Liver (tissue), 8 donors: ENCODE measurements at regions not wholly inside any gene's neighbourhood (a gene's known extent, or its start where the extent isn't known, plus 50 kb on each side); places are given as distances from the start of the nearest gene placed in this dataset.

Experiments used
- DNase-seq: peaks from one replicate; pipeline ENCODE4 v3.0.0-alpha.2; 2017; ENCODE audit warnings: low spot score
- H3K27ac ChIP-seq, 2 donors: one replicate each; pipeline ENCODE4 v1.7.0; 2013; ENCODE audit warnings: inconsistent platforms in 2 of 2, low read length in 2 of 2, control low read depth in 1 of 2, low read depth in 1 of 2, mild to moderate bottlenecking in 1 of 2
- H3K27me3 ChIP-seq, 4 donors: one replicate each; pipeline versions ENCODE4 v1.6.1 to v1.7.0; 2013; ENCODE audit warnings: low read length in 3 of 4, inconsistent platforms in 1 of 4, mild to moderate bottlenecking in 1 of 4, moderate library complexity in 1 of 4; ENCODE audit not compliant: control insufficient read depth in 4 of 4, insufficient read depth in 4 of 4
- H3K36me3 ChIP-seq, 4 donors: one replicate each; pipeline versions ENCODE4 v1.6.1 to v1.7.0; 2013; ENCODE audit warnings: low read length in 3 of 4, mild to moderate bottlenecking in 3 of 4, low read depth in 1 of 4, moderate library complexity in 1 of 4; ENCODE audit not compliant: control insufficient read depth in 4 of 4, insufficient read depth in 3 of 4
- H3K4me1 ChIP-seq, 4 donors: one replicate each; pipeline versions ENCODE4 v1.6.1 to v1.7.0; 2013; ENCODE audit warnings: low read length in 3 of 4, mild to moderate bottlenecking in 3 of 4, moderate library complexity in 1 of 4; ENCODE audit not compliant: control insufficient read depth in 4 of 4, insufficient read depth in 4 of 4
- H3K4me3 ChIP-seq, 3 donors: one replicate each; pipeline versions ENCODE4 v1.6.1 to v1.7.0; 2013; ENCODE audit warnings: low read length in 3 of 3, control low read depth in 1 of 3, low read depth in 1 of 3, mild to moderate bottlenecking in 1 of 3
- H3K9ac ChIP-seq, 2 donors: one replicate each; pipeline ENCODE4 v1.7.0; 2013; ENCODE audit warnings: low read length in 2 of 2, mild to moderate bottlenecking in 2 of 2, moderate library complexity in 2 of 2, control low read depth in 1 of 2, low read depth in 1 of 2
- H3K9me3 ChIP-seq, 4 donors: one replicate each; pipeline versions ENCODE4 v1.6.1 to v1.7.0; 2013; ENCODE audit warnings: low read length in 3 of 4; ENCODE audit not compliant: control insufficient read depth in 4 of 4
- ATF3 ChIP-seq: IDR thresholded peaks from 2 replicates; pipeline ENCODE4 v1.6.1; 2016; ENCODE audit warnings: antibody characterized with exemption
- EGR1 ChIP-seq, 2 donors: IDR thresholded peaks; 2 replicates each; pipeline ENCODE4 v1.6.1; 2016 to 2018; ENCODE audit warnings: antibody characterized with exemption in 2 of 2, low read depth in 2 of 2
- FOXA1 ChIP-seq: IDR thresholded peaks from 2 replicates; pipeline ENCODE4 v1.6.1; 2016; ENCODE audit warnings: antibody characterized with exemption
- FOXA2 ChIP-seq: IDR thresholded peaks from 2 replicates; pipeline ENCODE4 v1.6.1; 2016; ENCODE audit warnings: antibody characterized with exemption
- GABPA ChIP-seq, 2 donors: IDR thresholded peaks in 1 of 2; conservative IDR thresholded peaks in 1 of 2; 2 replicates each; pipeline ENCODE4 v1.6.1; 2016; ENCODE audit warnings: antibody characterized with exemption in 2 of 2, mild to moderate bottlenecking in 1 of 2, moderate library complexity in 1 of 2
- HNF4A ChIP-seq, 2 donors: conservative IDR thresholded peaks; 2 replicates each; pipeline ENCODE4 v1.6.1; 2016; ENCODE audit warnings: antibody characterized with exemption in 2 of 2, mild to moderate bottlenecking in 2 of 2
- HNF4G ChIP-seq: IDR thresholded peaks from 2 replicates; pipeline ENCODE4 v1.6.1; 2016; ENCODE audit warnings: antibody characterized with exemption
- JUND ChIP-seq, 2 donors: IDR thresholded peaks; 2 replicates each; pipeline ENCODE4 v1.6.1; 2016; ENCODE audit warnings: antibody characterized with exemption in 2 of 2
- MAX ChIP-seq: IDR thresholded peaks from 2 replicates; pipeline ENCODE4 v1.6.1; 2016; ENCODE audit warnings: antibody characterized with exemption
- NR2F2 ChIP-seq: IDR thresholded peaks from 2 replicates; pipeline ENCODE4 v1.6.1; 2016; ENCODE audit warnings: antibody characterized with exemption
- RAD21 ChIP-seq, 2 donors: IDR thresholded peaks; 2 replicates each; pipeline ENCODE4 v1.6.1; 2016; ENCODE audit warnings: antibody characterized with exemption in 2 of 2, mild to moderate bottlenecking in 2 of 2
- RXRA ChIP-seq, 2 donors: IDR thresholded peaks; 2 replicates each; pipeline ENCODE4 v1.6.1; 2017 to 2018; ENCODE audit warnings: antibody characterized with exemption in 2 of 2, mild to moderate bottlenecking in 1 of 2
- SP1 ChIP-seq: IDR thresholded peaks from 2 replicates; pipeline ENCODE4 v1.6.1; 2018; ENCODE audit warnings: antibody characterized with exemption, mild to moderate bottlenecking
- TAF1 ChIP-seq: conservative IDR thresholded peaks from 2 replicates; pipeline ENCODE4 v1.6.1; 2016; ENCODE audit warnings: antibody characterized with exemption, mild to moderate bottlenecking
- YY1 ChIP-seq: IDR thresholded peaks from 2 replicates; pipeline ENCODE4 v1.6.1; 2016; ENCODE audit warnings: antibody characterized with exemption, mild to moderate bottlenecking
- ZBTB33 ChIP-seq: IDR thresholded peaks from 2 replicates; pipeline ENCODE4 v1.6.1; 2016; ENCODE audit warnings: antibody characterized with exemption
- WGBS: extraction: QIAGEN DNeasy Blood & Tissue Kit; methylation state at CpG from one replicate; pipeline ENCODE4 v1.1.7; 2013; 5-methylcytosine and 5-hydroxymethylcytosine counted together
- TF ChIP-seq, protein P1 (sequence below): fragments of 150-350 bp; IDR thresholded peaks from 2 replicates; pipeline ENCODE4 v1.5.1; 2017; ENCODE audit warnings: improper control_type of control experiment, low read depth, low read length; ENCODE audit not compliant: missing input control
- TF ChIP-seq, protein P2 (sequence below): IDR thresholded peaks from 2 replicates; pipeline ENCODE4 v1.6.1; 2016; ENCODE audit warnings: antibody characterized with exemption, mild to moderate bottlenecking
- donor health status: healthy.
- donor health status: healthy.
- donor health status: healthy.
- donor health status: healthy.
- donor health status: healthy.

- Histone ChIP-seq H3K9ac (no peak overlapping the region), H3K27me3 (no peaks in the 10 kb centered on the region), H3K9me3 (no peaks in the 10 kb centered on the region), H3K36me3 (peaks cover 0 to 1% (median 0%) of the 10 kb centered on the region in 4 donors), H3K4me3 (no peak overlapping the region), H3K27ac (no peak overlapping the region), H3K4me1 (peaks cover 0 to 3% (median 0%) of the 10 kb centered on the region in 4 donors)
- TF ChIP-seq HNF4A (conservative IDR thresholded peaks at IDR 0.05) (no peak), SP1 (no peak), YY1 (no peak), GABPA (IDR thresholded peaks at IDR 0.05 in 1 of 2, conservative IDR thresholded peaks at IDR 0.05 in 1 of 2) (no peak), MAX (no peak), RAD21 (IDR thresholded peaks at IDR 0.05) (no peak), TAF1 (no peak), ZBTB33 (no peak), JUND (IDR thresholded peaks at IDR 0.05) (no peak), NR2F2 (no peak), FOXA1 (no peak), HNF4G (no peak), RXRA (IDR thresholded peaks at IDR 0.05) (no peak), ATF3 (no peak), EGR1 (IDR thresholded peaks at IDR 0.05; ENCODE audit: low read depth in 2 of 2) (no peak), FOXA2 (no peak)
- TF ChIP-seq, protein P1, sequence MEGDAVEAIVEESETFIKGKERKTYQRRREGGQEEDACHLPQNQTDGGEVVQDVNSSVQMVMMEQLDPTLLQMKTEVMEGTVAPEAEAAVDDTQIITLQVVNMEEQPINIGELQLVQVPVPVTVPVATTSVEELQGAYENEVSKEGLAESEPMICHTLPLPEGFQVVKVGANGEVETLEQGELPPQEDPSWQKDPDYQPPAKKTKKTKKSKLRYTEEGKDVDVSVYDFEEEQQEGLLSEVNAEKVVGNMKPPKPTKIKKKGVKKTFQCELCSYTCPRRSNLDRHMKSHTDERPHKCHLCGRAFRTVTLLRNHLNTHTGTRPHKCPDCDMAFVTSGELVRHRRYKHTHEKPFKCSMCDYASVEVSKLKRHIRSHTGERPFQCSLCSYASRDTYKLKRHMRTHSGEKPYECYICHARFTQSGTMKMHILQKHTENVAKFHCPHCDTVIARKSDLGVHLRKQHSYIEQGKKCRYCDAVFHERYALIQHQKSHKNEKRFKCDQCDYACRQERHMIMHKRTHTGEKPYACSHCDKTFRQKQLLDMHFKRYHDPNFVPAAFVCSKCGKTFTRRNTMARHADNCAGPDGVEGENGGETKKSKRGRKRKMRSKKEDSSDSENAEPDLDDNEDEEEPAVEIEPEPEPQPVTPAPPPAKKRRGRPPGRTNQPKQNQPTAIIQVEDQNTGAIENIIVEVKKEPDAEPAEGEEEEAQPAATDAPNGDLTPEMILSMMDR: no peak
- TF ChIP-seq, protein P2, sequence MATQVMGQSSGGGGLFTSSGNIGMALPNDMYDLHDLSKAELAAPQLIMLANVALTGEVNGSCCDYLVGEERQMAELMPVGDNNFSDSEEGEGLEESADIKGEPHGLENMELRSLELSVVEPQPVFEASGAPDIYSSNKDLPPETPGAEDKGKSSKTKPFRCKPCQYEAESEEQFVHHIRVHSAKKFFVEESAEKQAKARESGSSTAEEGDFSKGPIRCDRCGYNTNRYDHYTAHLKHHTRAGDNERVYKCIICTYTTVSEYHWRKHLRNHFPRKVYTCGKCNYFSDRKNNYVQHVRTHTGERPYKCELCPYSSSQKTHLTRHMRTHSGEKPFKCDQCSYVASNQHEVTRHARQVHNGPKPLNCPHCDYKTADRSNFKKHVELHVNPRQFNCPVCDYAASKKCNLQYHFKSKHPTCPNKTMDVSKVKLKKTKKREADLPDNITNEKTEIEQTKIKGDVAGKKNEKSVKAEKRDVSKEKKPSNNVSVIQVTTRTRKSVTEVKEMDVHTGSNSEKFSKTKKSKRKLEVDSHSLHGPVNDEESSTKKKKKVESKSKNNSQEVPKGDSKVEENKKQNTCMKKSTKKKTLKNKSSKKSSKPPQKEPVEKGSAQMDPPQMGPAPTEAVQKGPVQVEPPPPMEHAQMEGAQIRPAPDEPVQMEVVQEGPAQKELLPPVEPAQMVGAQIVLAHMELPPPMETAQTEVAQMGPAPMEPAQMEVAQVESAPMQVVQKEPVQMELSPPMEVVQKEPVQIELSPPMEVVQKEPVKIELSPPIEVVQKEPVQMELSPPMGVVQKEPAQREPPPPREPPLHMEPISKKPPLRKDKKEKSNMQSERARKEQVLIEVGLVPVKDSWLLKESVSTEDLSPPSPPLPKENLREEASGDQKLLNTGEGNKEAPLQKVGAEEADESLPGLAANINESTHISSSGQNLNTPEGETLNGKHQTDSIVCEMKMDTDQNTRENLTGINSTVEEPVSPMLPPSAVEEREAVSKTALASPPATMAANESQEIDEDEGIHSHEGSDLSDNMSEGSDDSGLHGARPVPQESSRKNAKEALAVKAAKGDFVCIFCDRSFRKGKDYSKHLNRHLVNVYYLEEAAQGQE: no peak
- DNase-seq: no peak
- WGBS: 91% methylated on average over 12 of the region's 12 CpGs
These were observed 126.1 kb upstream of the FAM20C start for GRCh38 chr7:66296-66695.
